ENCODE measurements at regions not wholly inside any gene's neighbourhood (a gene's known extent, or its start where the extent isn't known, plus 50 kb on each side); places are given as distances from the start of the nearest gene placed in this dataset.
"Not testable (repeated sequence)": the region's sequence is repeated elsewhere in the genome, so short reads cannot be mapped to it uniquely, and the experiment has no call there.

DNA sequence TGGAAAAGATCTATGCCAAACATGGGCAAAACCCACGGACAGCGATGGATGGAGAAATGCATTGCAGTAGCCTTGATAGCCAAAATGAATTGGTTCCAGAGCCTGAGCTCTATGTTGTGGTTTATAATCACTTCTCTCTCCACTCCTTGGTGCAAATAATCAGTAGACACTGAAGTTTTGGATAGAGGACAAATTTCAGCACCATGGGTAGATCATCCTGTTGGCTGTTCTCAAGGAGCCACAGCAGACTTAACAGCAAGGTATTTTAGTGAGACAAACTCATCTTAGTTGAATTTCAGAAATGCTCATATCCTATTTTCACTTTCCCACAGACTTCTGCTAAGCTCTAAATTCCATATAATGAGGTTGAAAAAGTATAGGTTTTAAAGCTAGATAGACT, 88.3 kb upstream of the CCL1 start:
- FAIRE-seq, result no peak
- no peak for DNase-seq (ENCODE audit: insufficient read length, low spot score)
- no peak for TF ChIP-seq POLR2A (IDR thresholded peaks at IDR 0.05; ENCODE audit: low read depth, low read length)

DNA sequence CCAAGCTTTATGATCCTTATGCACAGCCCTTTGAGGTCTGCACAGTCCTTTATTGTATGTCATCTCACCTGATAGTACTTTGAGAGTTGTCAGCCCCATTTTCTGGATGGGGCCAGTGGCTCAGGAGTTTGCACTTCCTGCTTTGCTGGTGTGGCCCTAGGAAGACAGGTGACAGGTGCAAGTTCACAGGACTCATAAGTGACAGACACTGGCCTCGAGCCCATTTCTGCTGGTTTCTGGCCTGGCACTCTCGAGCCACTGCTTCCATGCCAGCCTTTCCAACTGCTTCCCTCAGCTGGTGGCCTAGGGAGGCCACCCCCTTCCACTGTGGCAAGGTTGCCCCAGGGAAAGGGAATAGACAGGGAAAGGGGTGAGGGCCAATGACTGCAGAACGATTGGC, 84.4 kb upstream of the CCL1 start:
- DNase-seq (ENCODE audit: insufficient read length, low spot score), result no peak
- no peak for FAIRE-seq
- no peak for TF ChIP-seq POLR2A (IDR thresholded peaks at IDR 0.05; ENCODE audit: low read depth, low read length)

DNA sequence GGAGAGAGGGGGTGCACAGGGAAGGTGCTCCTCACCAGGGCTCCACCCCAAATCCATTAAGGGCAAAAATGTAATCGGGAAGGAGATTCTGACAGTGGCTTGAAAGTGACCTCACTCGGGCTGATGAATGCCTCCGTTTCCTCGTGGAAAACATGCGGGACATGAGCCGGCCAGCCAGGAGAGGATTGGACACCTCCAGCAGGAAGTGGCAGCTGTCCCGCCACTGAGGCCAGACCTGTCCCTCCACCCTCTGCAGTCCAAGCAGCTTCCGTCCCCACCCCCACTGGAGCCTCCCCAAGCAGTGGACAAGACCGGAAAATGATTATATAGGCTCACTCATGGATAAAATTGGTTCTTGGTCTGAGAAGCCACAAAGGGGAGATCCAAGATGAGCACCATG, 82.1 kb upstream of the CCL1 start:
- no peak for DNase-seq (ENCODE audit: insufficient read length, low spot score)
- no peak for TF ChIP-seq POLR2A (IDR thresholded peaks at IDR 0.05; ENCODE audit: low read depth, low read length)
- FAIRE-seq, result no peak

DNA sequence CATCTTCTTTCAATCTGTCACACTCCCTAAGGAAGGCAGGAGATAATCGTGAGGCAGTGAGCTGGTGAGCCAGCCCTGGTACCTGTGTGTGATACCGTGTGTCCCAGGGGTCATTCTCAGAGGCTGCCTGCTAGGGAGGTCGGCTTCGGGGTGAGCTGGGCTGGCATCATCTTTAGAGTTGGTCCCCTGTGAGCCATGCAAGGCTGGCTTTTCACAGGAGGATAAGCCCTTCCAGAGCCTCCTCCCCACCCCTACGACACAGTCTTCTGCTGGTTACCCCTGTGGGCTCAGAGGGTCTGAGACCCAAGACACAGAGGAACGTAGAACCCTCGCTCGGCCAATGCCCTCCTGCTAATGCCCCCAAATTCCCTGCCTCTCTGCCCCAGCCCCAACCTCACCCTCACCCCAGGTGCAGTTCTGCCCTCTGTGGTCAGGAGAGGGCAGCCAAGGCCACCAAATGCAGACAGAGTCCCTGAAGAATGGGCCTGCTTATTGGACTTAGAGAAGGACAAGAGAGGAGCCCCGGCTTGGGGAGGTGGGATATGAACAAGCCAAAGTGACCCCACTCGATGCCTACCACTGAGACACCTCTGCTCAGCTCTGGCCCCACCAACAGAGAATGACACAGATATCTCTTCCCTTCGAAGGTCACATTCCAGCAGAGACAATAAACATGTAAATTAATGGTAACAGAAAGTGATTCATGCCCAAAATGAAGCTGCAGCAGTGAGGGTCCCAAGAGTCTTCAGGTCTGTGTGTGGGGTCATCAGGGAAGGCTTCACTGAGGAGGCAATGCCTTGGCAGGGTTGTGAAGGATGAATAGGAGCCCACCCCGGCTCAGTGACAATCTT, 80.8 kb upstream of the CCL1 start:
- TF ChIP-seq POLR2A (IDR thresholded peaks at IDR 0.05; ENCODE audit: low read depth, low read length), result no peak
- no peak for DNase-seq (ENCODE audit: insufficient read length, low spot score)
- FAIRE-seq, result no peak

DNA sequence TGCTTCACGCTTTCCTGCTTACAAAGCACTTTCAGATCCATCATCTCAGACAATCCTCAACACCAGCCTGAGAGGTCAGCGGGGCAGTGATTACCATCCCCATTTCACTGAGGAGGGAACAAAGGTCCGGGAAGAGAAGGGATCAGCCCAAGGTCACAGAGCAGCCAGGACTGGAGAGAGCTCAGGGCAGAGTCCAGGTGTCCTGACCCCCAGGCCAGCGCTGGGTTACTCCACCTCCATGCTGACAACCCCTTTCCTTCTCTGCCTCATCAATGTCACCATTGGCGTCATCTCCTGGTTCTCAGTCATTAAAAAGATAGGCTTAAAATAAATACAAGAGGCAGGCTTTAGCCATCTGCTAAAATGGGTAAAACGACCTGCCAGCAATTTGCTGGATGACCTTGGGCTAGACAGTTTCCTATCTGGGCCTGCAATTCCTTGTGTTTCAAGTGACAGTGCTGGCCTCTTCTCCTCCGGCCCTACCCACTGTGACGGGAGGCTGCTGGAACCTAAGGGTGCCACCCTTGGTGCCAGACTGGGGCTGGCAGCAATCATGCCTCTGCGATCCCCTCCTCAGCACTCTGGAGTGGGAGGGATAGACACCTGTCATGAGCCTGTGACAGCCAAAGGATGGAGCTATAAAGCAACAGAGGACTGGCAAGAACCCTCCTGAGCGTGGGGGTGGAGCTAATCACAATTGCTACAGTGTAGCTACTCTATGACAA, 79.5 kb upstream of the CCL1 start:
- no peak for TF ChIP-seq POLR2A (IDR thresholded peaks at IDR 0.05; ENCODE audit: low read depth, low read length)
- FAIRE-seq (no peak), DNase-seq (ENCODE audit: insufficient read length, low spot score) (no peak)

DNA sequence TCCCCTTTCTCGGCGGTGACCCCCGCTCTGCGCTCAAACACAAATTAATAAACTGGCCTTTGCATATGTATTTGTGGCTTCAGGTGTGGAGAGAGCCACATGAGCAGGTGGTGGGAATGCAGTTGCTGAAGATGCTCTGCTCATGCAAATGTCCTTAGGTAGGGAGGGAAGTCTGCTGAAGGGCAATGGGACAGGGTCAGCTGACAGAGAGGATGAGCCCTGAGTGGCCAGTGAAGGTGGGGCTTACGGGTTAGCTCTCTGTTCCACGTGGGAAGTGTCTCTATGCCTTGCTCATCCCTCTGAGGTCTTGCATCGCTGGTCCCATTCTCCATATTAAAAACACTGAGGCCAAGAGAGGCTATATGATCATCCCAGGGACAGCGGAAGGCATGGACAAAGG, 74.2 kb upstream of the CCL1 start:
- FAIRE-seq (no peak), DNase-seq (ENCODE audit: insufficient read length, low spot score) (no peak)

DNA sequence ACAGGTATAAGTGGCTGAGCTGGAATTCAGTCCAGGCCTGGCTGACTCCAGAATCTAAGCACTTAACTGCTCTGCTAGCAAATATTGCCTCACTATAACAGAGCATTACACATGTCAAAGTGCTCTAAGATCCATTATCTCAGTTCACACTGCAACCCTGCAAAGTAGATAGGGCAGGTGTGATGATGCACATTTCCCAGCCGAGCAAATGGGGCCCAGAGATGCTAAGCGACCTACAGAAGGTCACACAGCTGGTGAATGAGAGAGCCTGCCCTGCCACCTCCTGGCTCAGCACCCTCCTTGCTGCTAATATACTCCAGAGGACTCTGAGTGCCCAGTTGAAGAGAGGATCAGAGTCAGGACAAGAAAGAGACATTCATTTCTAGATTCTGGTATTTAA, 73.6 kb upstream of the CCL1 start:
- DNase-seq (ENCODE audit: insufficient read length, low spot score) (no peak), FAIRE-seq (no peak)
- TF ChIP-seq POLR2A (IDR thresholded peaks at IDR 0.05; ENCODE audit: low read depth, low read length), result no peak

More for the DNA sequence above, 74.2 kb upstream of the CCL1 start:
- no peak for TF ChIP-seq POLR2A (IDR thresholded peaks at IDR 0.05; ENCODE audit: low read depth, low read length)

DNA sequence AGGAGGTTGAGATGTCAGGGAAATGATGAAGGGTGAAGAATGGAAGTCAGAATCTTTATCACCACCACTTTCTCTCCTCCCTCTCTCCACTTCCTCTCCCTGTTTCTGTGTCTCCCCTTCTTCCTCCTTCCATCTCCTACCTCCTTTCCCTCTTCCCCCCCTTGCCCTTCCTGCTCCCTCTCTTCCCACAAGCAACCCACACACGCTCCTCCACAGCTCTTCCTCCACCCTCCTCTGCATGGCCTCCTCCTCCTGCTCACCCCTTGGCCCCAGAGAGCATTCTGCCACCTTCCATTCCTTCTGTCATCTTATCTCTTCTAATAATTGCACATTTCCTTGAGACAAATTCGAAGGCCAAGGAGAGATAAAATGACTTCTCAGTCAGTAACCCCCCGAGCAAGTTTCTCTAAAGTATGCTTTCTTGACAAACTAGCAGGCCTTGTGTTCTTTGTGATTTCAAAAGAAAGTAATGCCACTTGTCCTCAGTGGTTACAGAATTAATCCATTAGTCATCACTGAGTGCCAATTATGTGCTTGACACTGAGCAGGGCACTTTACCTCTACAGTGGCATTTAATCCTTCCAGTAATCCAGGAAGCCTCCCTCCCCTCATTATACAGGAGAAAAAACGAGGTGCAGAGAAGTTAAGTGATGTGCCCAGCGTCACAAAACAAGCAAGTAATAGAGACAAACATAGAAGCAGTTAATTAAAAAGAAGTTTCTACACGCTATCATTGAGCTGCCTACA, 72.3 kb upstream of the CCL1 start:
- DNase-seq (ENCODE audit: insufficient read length, low spot score) (no peak), FAIRE-seq (no peak)
- no peak for TF ChIP-seq POLR2A (IDR thresholded peaks at IDR 0.05; ENCODE audit: low read depth, low read length)

DNA sequence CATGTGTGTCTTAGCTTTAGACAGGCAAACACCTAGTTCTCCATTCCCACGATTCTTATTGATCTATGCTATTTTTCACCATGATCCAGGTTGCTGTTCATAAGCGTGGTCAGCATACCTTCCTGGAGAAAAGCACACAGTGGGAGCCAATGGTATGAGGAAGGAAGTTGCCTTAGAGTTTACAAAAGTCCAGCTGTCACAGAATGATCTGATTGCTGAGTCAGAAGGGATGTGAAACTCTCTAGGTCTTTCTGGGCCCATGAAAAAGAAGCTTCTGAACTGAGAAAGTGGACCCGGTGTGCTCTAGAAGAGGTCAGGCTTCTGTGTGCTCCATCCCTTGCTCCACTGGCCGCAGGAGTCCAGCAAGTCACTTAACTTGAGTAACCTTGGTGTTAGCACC, 71.0 kb upstream of the CCL1 start:
- no peak for TF ChIP-seq POLR2A (IDR thresholded peaks at IDR 0.05; ENCODE audit: low read depth, low read length)
- no peak for DNase-seq (ENCODE audit: insufficient read length, low spot score)
- no peak for FAIRE-seq

DNA sequence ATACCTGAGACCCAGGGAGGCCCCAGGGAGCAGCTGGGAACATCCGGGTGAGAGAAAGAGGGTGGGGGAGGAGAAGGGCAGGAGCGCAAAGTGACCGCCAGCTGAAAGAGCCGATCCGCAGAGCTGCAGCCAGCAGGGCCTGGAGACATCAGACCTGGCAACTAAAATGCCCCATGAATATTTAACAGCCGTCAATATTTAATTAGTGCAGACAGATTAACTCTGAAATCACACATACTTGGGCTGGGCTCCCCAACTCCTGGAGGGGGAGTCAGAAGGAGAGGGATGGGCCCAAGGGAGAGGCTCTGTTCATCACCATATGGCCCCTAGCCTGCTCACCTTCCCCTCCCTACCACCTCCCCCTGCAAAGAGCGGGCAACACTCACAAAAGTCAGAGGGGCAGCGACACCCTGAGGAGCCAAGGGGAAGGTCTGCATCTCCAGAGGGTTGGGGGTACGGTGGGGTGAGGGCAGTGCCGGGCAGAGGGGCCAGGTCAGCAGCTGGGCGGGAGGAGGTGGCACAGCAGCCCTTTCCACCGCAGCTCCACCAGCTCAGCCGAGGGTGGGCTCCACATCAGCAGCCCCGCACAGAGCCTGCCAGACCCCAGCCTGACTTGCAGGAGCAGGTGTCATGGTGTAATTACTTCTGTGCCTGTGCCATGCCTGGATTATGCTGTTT, 61.9 kb upstream of the CCL1 start:
- no peak for TF ChIP-seq POLR2A (IDR thresholded peaks at IDR 0.05; ENCODE audit: low read depth, low read length)
- FAIRE-seq (no peak), DNase-seq (ENCODE audit: insufficient read length, low spot score) (no peak)

DNA sequence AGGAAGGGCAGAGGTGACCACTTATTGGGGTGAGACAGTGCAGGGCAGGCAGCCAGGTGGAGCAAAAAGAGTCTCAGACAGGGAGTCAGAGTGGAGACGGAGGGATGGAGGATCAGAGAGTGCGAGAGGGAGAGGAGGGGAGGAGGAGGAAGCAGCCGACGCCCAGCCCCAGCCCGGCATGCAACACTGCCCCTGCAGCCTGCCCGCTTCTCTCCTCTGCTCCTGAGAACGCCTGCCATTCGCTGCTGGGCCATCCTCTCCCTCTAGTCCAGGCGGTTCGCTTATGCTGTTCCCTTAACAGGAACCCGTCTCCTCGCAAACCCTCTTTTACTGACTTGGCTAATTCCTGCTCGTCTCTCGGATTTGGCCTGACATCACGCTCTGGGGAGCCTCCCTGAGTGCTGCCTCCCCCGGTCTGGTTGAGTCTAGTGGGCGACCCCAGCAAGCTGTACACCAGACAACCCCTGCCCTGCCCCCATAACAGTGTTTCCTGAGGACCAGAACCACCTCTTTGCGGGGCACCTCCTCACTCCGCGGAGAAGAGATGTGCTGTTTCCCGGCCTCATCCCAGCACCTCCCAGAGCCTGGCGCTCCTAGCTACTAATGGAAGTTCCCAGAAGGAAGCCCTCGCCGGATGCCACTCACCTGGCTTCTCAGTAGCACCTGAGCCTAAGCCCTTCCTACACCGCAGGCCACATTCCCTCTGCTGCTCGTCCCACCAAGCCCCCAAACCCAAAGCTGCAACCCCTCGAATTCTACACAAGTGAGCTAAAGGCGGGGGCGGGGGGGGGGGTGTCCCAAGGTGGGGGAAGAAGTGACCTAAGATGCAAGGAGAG, 61.2 kb upstream of the CCL1 start:
- no peak for TF ChIP-seq POLR2A (IDR thresholded peaks at IDR 0.05; ENCODE audit: low read depth, low read length)
- DNase-seq (ENCODE audit: insufficient read length, low spot score) (no peak), FAIRE-seq (no peak)

DNA sequence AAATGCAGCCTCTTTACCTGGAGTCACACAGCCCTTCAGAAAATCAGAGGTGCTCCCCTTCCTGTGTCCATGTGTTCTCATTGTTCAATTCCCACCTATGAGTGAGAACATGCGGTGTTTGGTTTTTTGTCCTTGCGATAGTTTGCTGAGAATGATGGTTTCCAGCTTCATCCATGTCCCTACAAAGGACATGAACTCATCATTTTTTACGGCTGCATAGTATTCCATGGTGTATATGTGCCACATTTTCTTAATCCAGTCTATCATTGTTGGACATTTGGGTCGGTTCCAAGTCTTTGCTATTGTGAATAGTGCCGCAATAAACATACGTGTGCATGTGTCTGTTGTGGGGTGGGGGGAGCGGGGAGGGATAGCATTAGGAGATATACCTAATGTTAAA, 60.3 kb upstream of the CCL1 start:
- FAIRE-seq, result not testable (repeated sequence)

DNA sequence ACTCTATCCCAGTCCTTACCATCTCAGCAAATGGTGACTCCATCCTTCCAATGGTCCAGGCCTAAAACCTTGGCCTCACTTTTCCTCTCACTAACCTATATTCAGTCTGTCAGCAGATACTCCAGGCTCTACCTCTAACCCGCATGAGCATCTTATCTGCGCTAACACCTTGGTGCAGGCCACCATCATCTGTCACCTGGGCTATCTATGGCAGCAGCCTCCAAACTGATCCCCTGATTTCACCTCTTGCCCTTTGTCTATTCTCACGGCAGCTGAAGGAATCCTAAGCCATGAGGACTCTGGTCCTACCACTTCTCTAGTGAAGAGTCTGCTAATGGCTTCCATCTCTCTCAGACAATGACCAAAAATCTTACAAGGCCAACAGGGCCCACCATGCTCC, 57.9 kb upstream of the CCL1 start:
- no peak for TF ChIP-seq POLR2A (IDR thresholded peaks at IDR 0.05; ENCODE audit: low read depth, low read length)
- FAIRE-seq (no peak), DNase-seq (ENCODE audit: insufficient read length, low spot score) (no peak)

More for the DNA sequence above, 60.3 kb upstream of the CCL1 start:
- not testable (repeated sequence) for DNase-seq (ENCODE audit: insufficient read length, low spot score)
